ENCODE measurements at regions not wholly inside any gene's neighbourhood (a gene's known extent, or its start where the extent isn't known, plus 50 kb on each side); places are given as distances from the start of the nearest gene placed in this dataset.

- TF ChIP-seq CTCF (conservative IDR thresholded peaks at IDR 0.05; ENCODE audit: low read depth, low read length): no peak
- no peak for TF ChIP-seq EZH2 (IDR thresholded peaks at IDR 0.05; ENCODE audit: borderline replicate concordance, low read depth, low read length, poor library complexity, severe bottlenecking)
Observed at GRCh38 chr6:131419702-131420101, 153.3 kb upstream of the ARG1 start.

Measured in A673 (cell line).